ENCODE measurements at regions not wholly inside any gene's neighbourhood (a gene's known extent, or its start where the extent isn't known, plus 50 kb on each side); places are given as distances from the start of the nearest gene placed in this dataset.

DNA sequence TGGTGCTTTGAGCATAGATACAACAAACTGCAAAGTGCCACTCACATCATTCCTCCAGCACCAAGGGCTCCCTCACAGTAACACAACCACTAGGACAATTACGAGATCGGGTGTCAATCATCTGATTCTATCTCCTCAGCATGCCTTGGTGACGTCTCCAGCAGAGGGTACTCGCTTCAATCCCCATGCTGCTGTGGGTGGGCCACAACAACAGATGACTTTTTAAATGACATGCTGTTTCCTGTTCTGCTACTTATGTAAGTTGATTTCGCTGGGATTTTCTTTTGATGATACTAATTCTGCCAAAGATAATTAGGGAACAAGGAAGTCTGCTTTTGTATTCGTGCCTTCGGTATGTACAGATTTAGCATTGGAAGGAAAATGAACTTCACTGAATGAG is 1113.0 kb downstream of the BCL11A start:
- H3F3A ChIP-seq (ENCODE audit: insufficient read depth, low read length, poor library complexity, severe bottlenecking): no peaks in the 10 kb centered on the region
- no peak for TF ChIP-seq MXI1 (conservative IDR thresholded peaks at IDR 0.05; ENCODE audit: poor library complexity, severe bottlenecking)
- no peak for TF ChIP-seq TAF1 (IDR thresholded peaks at IDR 0.05; ENCODE audit: low read depth)
- no peak for TF ChIP-seq POLR2AphosphoS5 (IDR thresholded peaks at IDR 0.05)
- no peak for TF ChIP-seq EZH2 (IDR thresholded peaks at IDR 0.05; ENCODE audit: borderline replicate concordance, insufficient read depth, low read length, poor library complexity, severe bottlenecking)
- no peak for TF ChIP-seq EP300 (conservative IDR thresholded peaks at IDR 0.05; ENCODE audit: poor library complexity, severe bottlenecking)
- TF ChIP-seq RAD21 (conservative IDR thresholded peaks at IDR 0.05): no peak
- TF ChIP-seq, protein P1, sequence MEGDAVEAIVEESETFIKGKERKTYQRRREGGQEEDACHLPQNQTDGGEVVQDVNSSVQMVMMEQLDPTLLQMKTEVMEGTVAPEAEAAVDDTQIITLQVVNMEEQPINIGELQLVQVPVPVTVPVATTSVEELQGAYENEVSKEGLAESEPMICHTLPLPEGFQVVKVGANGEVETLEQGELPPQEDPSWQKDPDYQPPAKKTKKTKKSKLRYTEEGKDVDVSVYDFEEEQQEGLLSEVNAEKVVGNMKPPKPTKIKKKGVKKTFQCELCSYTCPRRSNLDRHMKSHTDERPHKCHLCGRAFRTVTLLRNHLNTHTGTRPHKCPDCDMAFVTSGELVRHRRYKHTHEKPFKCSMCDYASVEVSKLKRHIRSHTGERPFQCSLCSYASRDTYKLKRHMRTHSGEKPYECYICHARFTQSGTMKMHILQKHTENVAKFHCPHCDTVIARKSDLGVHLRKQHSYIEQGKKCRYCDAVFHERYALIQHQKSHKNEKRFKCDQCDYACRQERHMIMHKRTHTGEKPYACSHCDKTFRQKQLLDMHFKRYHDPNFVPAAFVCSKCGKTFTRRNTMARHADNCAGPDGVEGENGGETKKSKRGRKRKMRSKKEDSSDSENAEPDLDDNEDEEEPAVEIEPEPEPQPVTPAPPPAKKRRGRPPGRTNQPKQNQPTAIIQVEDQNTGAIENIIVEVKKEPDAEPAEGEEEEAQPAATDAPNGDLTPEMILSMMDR (IDR thresholded peaks at IDR 0.05; ENCODE audit: poor library complexity, severe bottlenecking): no peak
- TF ChIP-seq, protein P2, sequence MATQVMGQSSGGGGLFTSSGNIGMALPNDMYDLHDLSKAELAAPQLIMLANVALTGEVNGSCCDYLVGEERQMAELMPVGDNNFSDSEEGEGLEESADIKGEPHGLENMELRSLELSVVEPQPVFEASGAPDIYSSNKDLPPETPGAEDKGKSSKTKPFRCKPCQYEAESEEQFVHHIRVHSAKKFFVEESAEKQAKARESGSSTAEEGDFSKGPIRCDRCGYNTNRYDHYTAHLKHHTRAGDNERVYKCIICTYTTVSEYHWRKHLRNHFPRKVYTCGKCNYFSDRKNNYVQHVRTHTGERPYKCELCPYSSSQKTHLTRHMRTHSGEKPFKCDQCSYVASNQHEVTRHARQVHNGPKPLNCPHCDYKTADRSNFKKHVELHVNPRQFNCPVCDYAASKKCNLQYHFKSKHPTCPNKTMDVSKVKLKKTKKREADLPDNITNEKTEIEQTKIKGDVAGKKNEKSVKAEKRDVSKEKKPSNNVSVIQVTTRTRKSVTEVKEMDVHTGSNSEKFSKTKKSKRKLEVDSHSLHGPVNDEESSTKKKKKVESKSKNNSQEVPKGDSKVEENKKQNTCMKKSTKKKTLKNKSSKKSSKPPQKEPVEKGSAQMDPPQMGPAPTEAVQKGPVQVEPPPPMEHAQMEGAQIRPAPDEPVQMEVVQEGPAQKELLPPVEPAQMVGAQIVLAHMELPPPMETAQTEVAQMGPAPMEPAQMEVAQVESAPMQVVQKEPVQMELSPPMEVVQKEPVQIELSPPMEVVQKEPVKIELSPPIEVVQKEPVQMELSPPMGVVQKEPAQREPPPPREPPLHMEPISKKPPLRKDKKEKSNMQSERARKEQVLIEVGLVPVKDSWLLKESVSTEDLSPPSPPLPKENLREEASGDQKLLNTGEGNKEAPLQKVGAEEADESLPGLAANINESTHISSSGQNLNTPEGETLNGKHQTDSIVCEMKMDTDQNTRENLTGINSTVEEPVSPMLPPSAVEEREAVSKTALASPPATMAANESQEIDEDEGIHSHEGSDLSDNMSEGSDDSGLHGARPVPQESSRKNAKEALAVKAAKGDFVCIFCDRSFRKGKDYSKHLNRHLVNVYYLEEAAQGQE (IDR thresholded peaks at IDR 0.05; ENCODE audit: borderline replicate concordance): no peak
- no peak for TF ChIP-seq SMC3 (conservative IDR thresholded peaks at IDR 0.05; ENCODE audit: poor library complexity)
- H3K27me3 ChIP-seq (ENCODE audit: insufficient read depth, low read depth, low read length): no peaks in the 10 kb centered on the region
- no peak overlapping the region for H3K27ac ChIP-seq (ENCODE audit: low read length)
- H3K9me3 ChIP-seq (ENCODE audit: low read length): no peaks in the 10 kb centered on the region
- H3K4me2 ChIP-seq (ENCODE audit: low read length): no peak overlapping the region
- no peaks in the 10 kb centered on the region for H3K36me3 ChIP-seq (ENCODE audit: insufficient read depth, low read length)
- H4K20me1 ChIP-seq (ENCODE audit: insufficient read depth): no peaks in the 10 kb centered on the region
- no peak overlapping the region for H3K9ac ChIP-seq (ENCODE audit: low read length)
- no peaks in the 10 kb centered on the region for H3K79me2 ChIP-seq (replicated peaks; ENCODE audit: insufficient read depth, low read length)
- H3K9me2 ChIP-seq (ENCODE audit: insufficient read depth, low read length): no peaks in the 10 kb centered on the region
- no peak overlapping the region for H3K4me3 ChIP-seq (ENCODE audit: low read length)
- no peak overlapping the region for H2AFZ ChIP-seq (ENCODE audit: low read depth, low read length)

DNA sequence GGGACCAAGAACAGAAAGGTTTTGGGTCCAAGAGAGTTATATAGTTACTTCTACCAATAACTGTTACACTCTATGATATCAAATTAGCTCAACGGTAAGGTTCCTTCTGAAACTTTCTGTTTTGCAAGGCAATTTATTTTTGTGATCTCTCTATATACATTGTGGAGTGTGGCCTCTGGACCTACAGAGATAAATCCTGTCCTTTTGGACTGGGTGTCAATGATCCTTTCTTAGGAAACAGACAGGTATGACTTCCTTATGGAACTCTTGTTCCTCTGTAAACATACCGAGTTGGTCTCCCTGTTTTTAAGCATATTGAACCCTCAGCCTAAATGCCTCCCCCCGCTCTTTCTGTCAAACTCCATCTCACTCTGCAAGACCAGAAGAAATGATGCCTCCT is 1117.8 kb downstream of the BCL11A start:
- Histone ChIP-seq H3K4me3 (ENCODE audit: low read length) (no peak overlapping the region), H2AFZ (ENCODE audit: low read depth, low read length) (no peak overlapping the region), H3K27ac (ENCODE audit: low read length) (no peak overlapping the region), H3K9me2 (ENCODE audit: insufficient read depth, low read length) (no peaks in the 10 kb centered on the region), H3F3A (ENCODE audit: insufficient read depth, low read length, poor library complexity, severe bottlenecking) (no peaks in the 10 kb centered on the region), H3K79me2 (replicated peaks; ENCODE audit: insufficient read depth, low read length) (no peaks in the 10 kb centered on the region), H4K20me1 (ENCODE audit: insufficient read depth) (no peaks in the 10 kb centered on the region), H3K36me3 (ENCODE audit: insufficient read depth, low read length) (no peaks in the 10 kb centered on the region), H3K9ac (ENCODE audit: low read length) (no peak overlapping the region), H3K9me3 (ENCODE audit: low read length) (peaks cover 4% of the 10 kb centered on the region), H3K4me2 (ENCODE audit: low read length) (no peak overlapping the region), H3K27me3 (ENCODE audit: insufficient read depth, low read depth, low read length) (no peaks in the 10 kb centered on the region)
- no peak for TF ChIP-seq RAD21 (conservative IDR thresholded peaks at IDR 0.05)
- TF ChIP-seq SMC3 (conservative IDR thresholded peaks at IDR 0.05; ENCODE audit: poor library complexity): no peak
- TF ChIP-seq EZH2 (IDR thresholded peaks at IDR 0.05; ENCODE audit: borderline replicate concordance, insufficient read depth, low read length, poor library complexity, severe bottlenecking): no peak

DNA sequence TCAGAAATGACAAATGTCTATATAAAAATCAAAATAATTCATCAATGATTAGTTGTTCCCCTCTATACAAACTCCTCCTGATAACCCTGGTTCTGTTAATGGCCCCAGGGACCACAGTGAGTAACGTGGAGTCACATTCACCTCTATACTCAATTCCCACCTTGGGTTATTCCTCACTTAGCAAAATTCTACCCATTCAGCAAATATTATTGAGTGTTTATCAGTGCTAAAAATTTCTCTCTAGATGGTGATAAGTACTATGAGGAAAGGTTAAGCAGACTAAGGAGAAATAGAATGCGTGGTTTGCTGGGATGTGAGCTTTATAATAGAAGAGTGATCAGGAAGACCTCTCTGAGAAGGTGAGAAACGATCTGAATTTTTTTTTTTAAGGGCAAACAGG is 1124.5 kb downstream of the BCL11A start:
- Histone ChIP-seq H4K20me1 (ENCODE audit: insufficient read depth) (no peaks in the 10 kb centered on the region), H3K4me2 (ENCODE audit: low read length) (no peak overlapping the region), H3K4me3 (ENCODE audit: low read length) (no peak overlapping the region), H3K79me2 (replicated peaks; ENCODE audit: insufficient read depth, low read length) (no peaks in the 10 kb centered on the region), H2AFZ (ENCODE audit: low read depth, low read length) (no peak overlapping the region), H3K27ac (ENCODE audit: low read length) (no peak overlapping the region), H3K36me3 (ENCODE audit: insufficient read depth, low read length) (no peaks in the 10 kb centered on the region), H3K9ac (ENCODE audit: low read length) (no peak overlapping the region), H3K9me3 (ENCODE audit: low read length) (peaks cover 4% of the 10 kb centered on the region), H3K27me3 (ENCODE audit: insufficient read depth, low read depth, low read length) (no peaks in the 10 kb centered on the region), H3K9me2 (ENCODE audit: insufficient read depth, low read length) (no peaks in the 10 kb centered on the region), H3F3A (ENCODE audit: insufficient read depth, low read length, poor library complexity, severe bottlenecking) (no peaks in the 10 kb centered on the region)
- TF ChIP-seq, protein P1 (IDR thresholded peaks at IDR 0.05; ENCODE audit: poor library complexity, severe bottlenecking): no peak
- TF ChIP-seq POLR2AphosphoS5 (IDR thresholded peaks at IDR 0.05): no peak
- no peak for TF ChIP-seq SMC3 (conservative IDR thresholded peaks at IDR 0.05; ENCODE audit: poor library complexity)
- TF ChIP-seq EP300 (conservative IDR thresholded peaks at IDR 0.05; ENCODE audit: poor library complexity, severe bottlenecking): no peak
- TF ChIP-seq MXI1 (conservative IDR thresholded peaks at IDR 0.05; ENCODE audit: poor library complexity, severe bottlenecking): no peak
- TF ChIP-seq TAF1 (IDR thresholded peaks at IDR 0.05; ENCODE audit: low read depth): no peak
